Neural progenitor cell (in vitro differentiated cells): ENCODE measurements at regions not wholly inside any gene's neighbourhood (a gene's known extent, or its start where the extent isn't known, plus 50 kb on each side); places are given as distances from the start of the nearest gene placed in this dataset.

Source experiments
- DNase-seq: peaks from one replicate; pipeline ENCODE4 v3.0.0-alpha.2; 2016; ENCODE audit warnings: low spot score
- H2AFZ ChIP-seq: fragments of 200-600 bp; sonication (generic); replicated peaks from 2 replicates; pipeline ENCODE4 v1.6.1; 2016; ENCODE audit warnings: antibody characterized with exemption
- H3F3A ChIP-seq: fragments of 200-600 bp; sonication (generic); 2 replicates; pipeline ENCODE4 v1.6.1; 2016; ENCODE audit warnings: antibody characterized with exemption, low read depth
- H3K27ac ChIP-seq: fragments of 200-600 bp; sonication (generic); 2 replicates; pipeline ENCODE4 v1.5.1; 2016; ENCODE audit warnings: mild to moderate bottlenecking
- H3K27me3 ChIP-seq: fragments of 200-600 bp; sonication (generic); 2 replicates; pipeline ENCODE4 v1.6.1; 2016; ENCODE audit warnings: mild to moderate bottlenecking, moderate library complexity
- H3K36me3 ChIP-seq: fragments of 200-600 bp; sonication (generic); 2 replicates; pipeline ENCODE4 v1.5.1; 2016
- H3K4me1 ChIP-seq: fragments of 200-600 bp; sonication (generic); 2 replicates; pipeline ENCODE4 v1.6.1; 2016; ENCODE audit warnings: mixed run types
- H3K4me2 ChIP-seq: fragments of 200-600 bp; sonication (generic); 2 replicates; pipeline ENCODE4 v1.6.1; 2016
- H3K4me3 ChIP-seq: fragments of 200-600 bp; sonication (generic); 2 replicates; pipeline ENCODE4 v1.5.1; 2016
- H3K79me2 ChIP-seq: fragments of 200-600 bp; sonication (generic); 2 replicates; pipeline ENCODE4 v1.6.1; 2016; ENCODE audit warnings: low read depth
- H3K9ac ChIP-seq: fragments of 200-600 bp; sonication (generic); 2 replicates; pipeline ENCODE4 v1.6.1; 2016
- H3K9me3 ChIP-seq: fragments of 200-600 bp; sonication (generic); 2 replicates; pipeline ENCODE4 v1.5.1; 2016; ENCODE audit warnings: low read depth
- H4K20me1 ChIP-seq: fragments of 200-600 bp; sonication (generic); 2 replicates; pipeline ENCODE4 v1.6.1; 2016; ENCODE audit warnings: low read depth
- H3K27ac Mint-ChIP-seq: 3 replicates; pipeline ENCODE4 v1.8.0; 2021; ENCODE audit warnings: mixed read lengths
- H3K27me3 Mint-ChIP-seq: 2 replicates; pipeline ENCODE4 v1.8.0; 2022; ENCODE audit warnings: low read depth, mild to moderate bottlenecking, inconsistent platforms, moderate library complexity, mixed read lengths; ENCODE audit not compliant: insufficient read depth
- H3K36me3 Mint-ChIP-seq: 3 replicates; pipeline ENCODE4 v1.8.0; 2021; ENCODE audit warnings: mixed read lengths
- H3K4me1 Mint-ChIP-seq: 3 replicates; pipeline ENCODE4 v1.8.0; 2021; ENCODE audit warnings: mixed read lengths
- H3K4me3 Mint-ChIP-seq: 3 replicates; pipeline ENCODE4 v1.8.0; 2021; ENCODE audit warnings: mild to moderate bottlenecking, moderate library complexity, mixed read lengths
- H3K9me3 Mint-ChIP-seq: 3 replicates; pipeline ENCODE4 v1.8.0; 2020; ENCODE audit warnings: mixed read lengths
- EZH2 ChIP-seq: fragments of 200-600 bp; sonication (generic); IDR thresholded peaks from 2 replicates; pipeline ENCODE4 v1.6.1; 2017; ENCODE audit warnings: antibody characterized with exemption, mild to moderate bottlenecking, moderate library complexity
- EZH2phosphoT487 ChIP-seq: fragments of 200-600 bp; sonication (generic); IDR thresholded peaks from 2 replicates; pipeline ENCODE4 v1.6.1; 2017; ENCODE audit warnings: antibody characterized with exemption
- TF ChIP-seq, protein P1 (sequence below): fragments of 200-600 bp; sonication (generic); IDR thresholded peaks from 2 replicates; pipeline ENCODE4 v1.5.1; 2017; ENCODE audit warnings: antibody characterized with exemption, mild to moderate bottlenecking

GRCh38 chr6:145498425-145498824 is 236.9 kb downstream of the EPM2A start:
- Histone ChIP-seq H2AFZ (no peak overlapping the region), H3K9ac (no peak overlapping the region), H3F3A (no peaks in the 10 kb centered on the region), H3K4me1 (no peaks in the 10 kb centered on the region), H3K4me3 (no peak overlapping the region), H3K27ac (no peak overlapping the region), H3K79me2 (no peaks in the 10 kb centered on the region), H3K36me3 (no peaks in the 10 kb centered on the region), H4K20me1 (no peaks in the 10 kb centered on the region), H3K4me2 (no peak overlapping the region), H3K9me3 (no peaks in the 10 kb centered on the region), H3K27me3 (no peaks in the 10 kb centered on the region)
- Mint-ChIP-seq H3K36me3 (no peaks in the 10 kb centered on the region), H3K9me3 (peaks cover 2% of the 10 kb centered on the region), H3K27me3 (peaks cover 2% of the 10 kb centered on the region), H3K4me1 (no peaks in the 10 kb centered on the region), H3K27ac (no peak overlapping the region), H3K4me3 (no peak overlapping the region)
- TF ChIP-seq EZH2 (no peak), EZH2phosphoT487 (no peak)
- TF ChIP-seq, protein P1, sequence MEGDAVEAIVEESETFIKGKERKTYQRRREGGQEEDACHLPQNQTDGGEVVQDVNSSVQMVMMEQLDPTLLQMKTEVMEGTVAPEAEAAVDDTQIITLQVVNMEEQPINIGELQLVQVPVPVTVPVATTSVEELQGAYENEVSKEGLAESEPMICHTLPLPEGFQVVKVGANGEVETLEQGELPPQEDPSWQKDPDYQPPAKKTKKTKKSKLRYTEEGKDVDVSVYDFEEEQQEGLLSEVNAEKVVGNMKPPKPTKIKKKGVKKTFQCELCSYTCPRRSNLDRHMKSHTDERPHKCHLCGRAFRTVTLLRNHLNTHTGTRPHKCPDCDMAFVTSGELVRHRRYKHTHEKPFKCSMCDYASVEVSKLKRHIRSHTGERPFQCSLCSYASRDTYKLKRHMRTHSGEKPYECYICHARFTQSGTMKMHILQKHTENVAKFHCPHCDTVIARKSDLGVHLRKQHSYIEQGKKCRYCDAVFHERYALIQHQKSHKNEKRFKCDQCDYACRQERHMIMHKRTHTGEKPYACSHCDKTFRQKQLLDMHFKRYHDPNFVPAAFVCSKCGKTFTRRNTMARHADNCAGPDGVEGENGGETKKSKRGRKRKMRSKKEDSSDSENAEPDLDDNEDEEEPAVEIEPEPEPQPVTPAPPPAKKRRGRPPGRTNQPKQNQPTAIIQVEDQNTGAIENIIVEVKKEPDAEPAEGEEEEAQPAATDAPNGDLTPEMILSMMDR = no peak
- DNase-seq = no peak

- no peak overlapping the region for H3K27ac Mint-ChIP-seq
- Histone ChIP-seq H3K27ac (no peak overlapping the region), H3K4me3 (no peak overlapping the region), H3K79me2 (no peaks in the 10 kb centered on the region), H3K36me3 (no peaks in the 10 kb centered on the region), H3K4me2 (no peak overlapping the region), H3K4me1 (no peaks in the 10 kb centered on the region), H3K27me3 (no peaks in the 10 kb centered on the region), H4K20me1 (no peaks in the 10 kb centered on the region), H3F3A (no peaks in the 10 kb centered on the region), H2AFZ (no peak overlapping the region), H3K9me3 (no peaks in the 10 kb centered on the region), H3K9ac (no peak overlapping the region)
- no peaks in the 10 kb centered on the region for H3K4me1 Mint-ChIP-seq
- DNase-seq = no peak
- no peaks in the 10 kb centered on the region for H3K36me3 Mint-ChIP-seq
- TF ChIP-seq, protein P1 = no peak
- no peak for TF ChIP-seq EZH2
- TF ChIP-seq EZH2phosphoT487 = no peak
- H3K4me3 Mint-ChIP-seq = no peak overlapping the region
- H3K27me3 Mint-ChIP-seq = no peaks in the 10 kb centered on the region
- H3K9me3 Mint-ChIP-seq = peaks cover 2% of the 10 kb centered on the region
Measured at GRCh38 chr6:145502416-145502815, 232.9 kb downstream of the EPM2A start.

- H3K27ac Mint-ChIP-seq = no peak overlapping the region
- TF ChIP-seq EZH2 = no peak
- TF ChIP-seq, protein P1 = no peak
- TF ChIP-seq EZH2phosphoT487 = no peak
Measured at GRCh38 chr6:145506136-145506535, 229.2 kb downstream of the EPM2A start.

More at GRCh38 chr6:145506136-145506535, 229.2 kb downstream of the EPM2A start:
- no peak overlapping the region for H3K4me3 Mint-ChIP-seq
- no peaks in the 10 kb centered on the region for H3K27me3 ChIP-seq
- no peaks in the 10 kb centered on the region for H3K79me2 ChIP-seq
- no peaks in the 10 kb centered on the region for H3K4me1 Mint-ChIP-seq
- no peak overlapping the region for H3K4me3 ChIP-seq
- no peak overlapping the region for H3K9ac ChIP-seq
- no peaks in the 10 kb centered on the region for H3F3A ChIP-seq
- no peaks in the 10 kb centered on the region for H4K20me1 ChIP-seq
- H3K4me1 ChIP-seq = no peaks in the 10 kb centered on the region
- H3K27ac ChIP-seq = no peak overlapping the region
- H3K36me3 Mint-ChIP-seq = no peaks in the 10 kb centered on the region
- H2AFZ ChIP-seq = no peak overlapping the region
- no peak overlapping the region for H3K4me2 ChIP-seq
- H3K9me3 Mint-ChIP-seq = peaks cover 20% of the 10 kb centered on the region
- H3K9me3 ChIP-seq = no peaks in the 10 kb centered on the region
- no peak for DNase-seq
- H3K27me3 Mint-ChIP-seq = no peaks in the 10 kb centered on the region
- no peaks in the 10 kb centered on the region for H3K36me3 ChIP-seq
